OCI-LY1 (cell line): ENCODE measurements at regions not wholly inside any gene's neighbourhood (a gene's known extent, or its start where the extent isn't known, plus 50 kb on each side); places are given as distances from the start of the nearest gene placed in this dataset.

ENCODE experiments used
- H2AFZ ChIP-seq: fragments of 200-600 bp; sonication (generic), shearing (Covaris generic); 2 replicates; pipeline ENCODE4 v1.6.0; 2014; ENCODE audit warnings: antibody characterized with exemption, mild to moderate bottlenecking, low read length
- H3F3A ChIP-seq: fragments of 200-600 bp; sonication (generic), shearing (Covaris generic); 2 replicates; pipeline ENCODE4 v1.6.0; 2014; ENCODE audit warnings: mild to moderate bottlenecking, antibody characterized with exemption, low read length, moderate library complexity; ENCODE audit not compliant: insufficient read depth
- H3K27ac ChIP-seq: fragments of 200-600 bp; sonication (generic); 2 replicates; pipeline ENCODE4 v1.5.1; 2014; ENCODE audit warnings: low read length, mixed run types, mild to moderate bottlenecking, low read depth; ENCODE audit not compliant: poor library complexity, severe bottlenecking
- H3K27me3 ChIP-seq: fragments of 200-600 bp; sonication (generic); 2 replicates; pipeline ENCODE4 v1.6.0; 2014; ENCODE audit warnings: antibody characterized with exemption, mild to moderate bottlenecking, low read length, moderate library complexity; ENCODE audit not compliant: insufficient read depth
- H3K36me3 ChIP-seq: fragments of 200-600 bp; sonication (generic); 2 replicates; pipeline ENCODE4 v1.6.1; 2014; ENCODE audit warnings: mild to moderate bottlenecking, antibody characterized with exemption, low read length, moderate library complexity, mixed read lengths; ENCODE audit not compliant: insufficient read depth
- H3K4me1 ChIP-seq: fragments of 200-600 bp; sonication (generic); 2 replicates; pipeline ENCODE4 v1.5.1; 2014; ENCODE audit warnings: mild to moderate bottlenecking, low read length, moderate library complexity; ENCODE audit not compliant: insufficient read depth, severe bottlenecking
- H3K4me2 ChIP-seq: fragments of 200-600 bp; sonication (generic), shearing (Covaris generic); 2 replicates; pipeline ENCODE4 v1.6.1; 2014; ENCODE audit warnings: low read length
- H3K4me3 ChIP-seq: fragments of 200-600 bp; sonication (generic); 2 replicates; pipeline ENCODE4 v1.5.1; 2014; ENCODE audit warnings: low read length, low read depth, mild to moderate bottlenecking, mixed read lengths; ENCODE audit not compliant: poor library complexity, severe bottlenecking
- H3K79me2 ChIP-seq: fragments of 200-600 bp; shearing (Covaris generic); 2 replicates; pipeline ENCODE4 v1.6.1; 2016; ENCODE audit warnings: mixed run types, low read length, mixed read lengths; ENCODE audit not compliant: insufficient read depth
- H3K9ac ChIP-seq: fragments of 200-600 bp; sonication (generic), shearing (Covaris generic); 2 replicates; pipeline ENCODE4 v1.6.1; 2014; ENCODE audit warnings: mild to moderate bottlenecking, low read length, mixed read lengths
- H3K9me2 ChIP-seq: fragments of 200-600 bp; sonication (generic), shearing (Covaris generic); 2 replicates; pipeline ENCODE4 v1.6.1; 2014; ENCODE audit warnings: low read depth, mild to moderate bottlenecking, low read length, mixed read lengths
- H3K9me3 ChIP-seq: fragments of 200-600 bp; shearing (Covaris generic); 2 replicates; pipeline ENCODE4 v1.6.1; 2014; ENCODE audit warnings: low read length, mixed read lengths
- H4K20me1 ChIP-seq: fragments of 200-600 bp; sonication (generic), shearing (Covaris generic); 2 replicates; pipeline ENCODE4 v1.6.0; 2016; ENCODE audit warnings: mild to moderate bottlenecking, low read length; ENCODE audit not compliant: insufficient read depth
- EZH2 ChIP-seq: fragments of 200-600 bp; sonication (generic), shearing (Covaris generic); IDR thresholded peaks from 2 replicates; pipeline ENCODE4 v1.8.0; 2017; ENCODE audit warnings: borderline replicate concordance, mixed run types, mild to moderate bottlenecking, antibody characterized with exemption, low read length, moderate library complexity, mixed read lengths
- TF ChIP-seq, protein P1 (sequence below): fragments of 200-600 bp; sonication (generic), shearing (Covaris generic); IDR thresholded peaks from 2 replicates; pipeline ENCODE4 v1.5.1; 2017; ENCODE audit warnings: mild to moderate bottlenecking, antibody characterized with exemption, low read length, moderate library complexity, mixed read lengths

DNA sequence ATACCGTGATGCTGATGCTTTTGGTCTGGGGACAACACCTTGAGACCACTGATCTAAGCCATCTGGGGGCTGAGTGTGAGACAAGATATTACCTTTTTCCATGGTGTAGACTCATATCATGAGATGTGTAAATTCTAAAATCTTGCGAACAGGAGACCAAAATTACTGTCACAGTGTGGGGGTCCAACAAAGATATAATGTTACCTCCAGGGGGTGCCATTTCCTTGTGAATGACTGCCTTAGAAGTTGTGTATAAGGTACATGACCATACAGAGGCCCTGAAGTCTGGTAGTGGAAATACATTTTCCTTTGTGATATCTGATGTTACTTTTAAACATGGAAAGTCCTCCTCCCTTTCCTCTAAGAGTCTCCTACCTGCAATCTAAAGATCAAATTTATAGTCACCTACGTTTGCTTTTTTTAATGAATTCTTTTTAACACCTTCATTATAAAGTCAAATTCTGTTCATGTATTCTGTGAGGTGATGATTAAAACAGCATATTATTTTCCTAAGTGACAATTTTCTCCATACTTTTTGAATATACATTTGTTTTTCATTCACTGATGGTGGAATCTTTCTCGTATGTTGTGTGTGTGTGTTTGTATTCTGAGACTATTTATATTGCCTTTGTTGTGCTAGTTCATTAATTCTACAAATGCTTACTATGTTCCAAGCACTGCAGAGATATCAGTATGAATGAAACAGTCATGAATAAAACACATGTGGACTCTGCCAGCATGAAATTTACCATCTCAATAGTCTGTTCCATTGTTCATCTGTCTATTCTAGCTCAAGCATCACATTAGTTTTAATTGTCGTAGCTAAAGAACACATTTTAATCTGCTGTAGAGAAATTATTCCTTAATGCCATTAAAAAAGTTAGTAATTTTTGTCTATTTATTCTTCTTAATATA is 113.7 kb downstream of the RFC3 start:
- Histone ChIP-seq H3K9ac (no peak overlapping the region), H3K4me3 (no peak overlapping the region)

DNA sequence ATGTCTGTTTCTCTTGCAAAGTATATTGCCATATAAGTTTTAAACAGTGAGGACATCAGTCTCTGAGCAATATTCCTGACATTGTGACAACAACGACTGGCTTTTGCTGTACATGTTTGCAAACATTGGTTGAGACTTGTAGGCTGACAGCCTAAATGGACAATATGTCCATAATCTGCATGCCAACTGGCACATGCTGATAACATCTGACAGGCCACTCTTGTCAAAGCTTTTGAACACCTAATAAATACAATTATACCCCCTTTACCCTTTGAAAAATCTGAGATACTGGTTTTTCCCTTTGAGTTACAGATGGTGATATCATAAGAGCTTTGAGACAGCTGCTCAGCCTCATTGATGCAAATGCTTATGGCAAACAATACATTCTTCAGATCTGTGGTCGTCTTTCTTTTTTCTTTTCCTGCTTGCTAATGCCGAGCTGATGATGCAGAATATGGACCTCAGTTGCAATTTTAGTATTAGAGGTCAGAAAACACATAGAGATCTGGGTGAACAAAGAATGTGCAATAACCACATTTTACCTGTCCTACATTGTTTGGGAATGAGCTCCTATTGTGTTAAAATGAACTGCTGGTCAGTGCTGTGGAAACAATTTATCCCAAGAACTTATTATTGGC is 114.9 kb downstream of the RFC3 start:
- Histone ChIP-seq H3K36me3 (no peaks in the 10 kb centered on the region), H4K20me1 (no peaks in the 10 kb centered on the region), H3K27me3 (no peaks in the 10 kb centered on the region), H3K9ac (no peak overlapping the region), H3K79me2 (no peaks in the 10 kb centered on the region), H2AFZ (no peak overlapping the region), H3K27ac (no peak overlapping the region), H3K4me2 (no peak overlapping the region), H3K9me2 (no peaks in the 10 kb centered on the region), H3K4me1 (peaks cover 20% of the 10 kb centered on the region), H3K9me3 (no peaks in the 10 kb centered on the region), H3K4me3 (no peak overlapping the region), H3F3A (no peaks in the 10 kb centered on the region)
- TF ChIP-seq, protein P1, sequence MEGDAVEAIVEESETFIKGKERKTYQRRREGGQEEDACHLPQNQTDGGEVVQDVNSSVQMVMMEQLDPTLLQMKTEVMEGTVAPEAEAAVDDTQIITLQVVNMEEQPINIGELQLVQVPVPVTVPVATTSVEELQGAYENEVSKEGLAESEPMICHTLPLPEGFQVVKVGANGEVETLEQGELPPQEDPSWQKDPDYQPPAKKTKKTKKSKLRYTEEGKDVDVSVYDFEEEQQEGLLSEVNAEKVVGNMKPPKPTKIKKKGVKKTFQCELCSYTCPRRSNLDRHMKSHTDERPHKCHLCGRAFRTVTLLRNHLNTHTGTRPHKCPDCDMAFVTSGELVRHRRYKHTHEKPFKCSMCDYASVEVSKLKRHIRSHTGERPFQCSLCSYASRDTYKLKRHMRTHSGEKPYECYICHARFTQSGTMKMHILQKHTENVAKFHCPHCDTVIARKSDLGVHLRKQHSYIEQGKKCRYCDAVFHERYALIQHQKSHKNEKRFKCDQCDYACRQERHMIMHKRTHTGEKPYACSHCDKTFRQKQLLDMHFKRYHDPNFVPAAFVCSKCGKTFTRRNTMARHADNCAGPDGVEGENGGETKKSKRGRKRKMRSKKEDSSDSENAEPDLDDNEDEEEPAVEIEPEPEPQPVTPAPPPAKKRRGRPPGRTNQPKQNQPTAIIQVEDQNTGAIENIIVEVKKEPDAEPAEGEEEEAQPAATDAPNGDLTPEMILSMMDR: no peak
- TF ChIP-seq EZH2: no peak

More for the DNA sequence above, 113.7 kb downstream of the RFC3 start:
- Histone ChIP-seq H3K36me3 (no peaks in the 10 kb centered on the region), H3K27ac (no peak overlapping the region), H3F3A (no peaks in the 10 kb centered on the region), H3K4me2 (no peak overlapping the region), H2AFZ (no peak overlapping the region), H3K79me2 (no peaks in the 10 kb centered on the region), H3K4me1 (peaks cover 20% of the 10 kb centered on the region), H3K9me2 (no peaks in the 10 kb centered on the region), H3K27me3 (no peaks in the 10 kb centered on the region), H3K9me3 (no peaks in the 10 kb centered on the region), H4K20me1 (no peaks in the 10 kb centered on the region)
- TF ChIP-seq EZH2: no peak
- TF ChIP-seq, protein P1: peak; percentile 62

DNA sequence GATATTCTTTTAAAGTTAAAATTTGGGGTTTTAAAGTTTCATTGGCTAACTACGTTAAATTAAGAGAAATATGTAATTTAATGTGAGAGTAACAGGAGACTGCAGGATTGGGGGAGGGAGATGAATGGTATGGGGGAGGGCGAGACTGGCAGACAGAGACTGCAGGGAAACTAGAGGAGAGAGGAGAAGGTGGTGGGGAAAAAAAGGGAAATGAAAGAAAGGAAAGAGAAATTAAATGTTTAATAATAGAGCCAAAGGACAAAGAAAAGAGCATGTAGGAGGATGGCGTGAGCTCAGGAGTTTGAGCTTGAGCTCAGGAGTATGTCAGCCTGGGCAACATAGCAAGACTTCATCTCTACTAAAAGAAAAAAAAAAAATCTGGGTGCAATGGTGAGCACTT is 115.9 kb downstream of the RFC3 start:
- no peaks in the 10 kb centered on the region for H3K27me3 ChIP-seq
- H3F3A ChIP-seq: no peaks in the 10 kb centered on the region
- TF ChIP-seq, protein P1: no peak
- TF ChIP-seq EZH2: no peak
- H3K27ac ChIP-seq: no peak overlapping the region
- H3K9ac ChIP-seq: no peak overlapping the region
- H3K4me3 ChIP-seq: no peak overlapping the region
- H3K9me2 ChIP-seq: no peaks in the 10 kb centered on the region
- no peaks in the 10 kb centered on the region for H3K9me3 ChIP-seq
- H3K36me3 ChIP-seq: no peaks in the 10 kb centered on the region
- H2AFZ ChIP-seq: no peak overlapping the region
- H3K79me2 ChIP-seq: no peaks in the 10 kb centered on the region
- H4K20me1 ChIP-seq: no peaks in the 10 kb centered on the region
- H3K4me1 ChIP-seq: peaks cover 20% of the 10 kb centered on the region
- H3K4me2 ChIP-seq: no peak overlapping the region
